ENCODE measurements at regions not wholly inside any gene's neighbourhood (a gene's known extent, or its start where the extent isn't known, plus 50 kb on each side); places are given as distances from the start of the nearest gene placed in this dataset.

DNA sequence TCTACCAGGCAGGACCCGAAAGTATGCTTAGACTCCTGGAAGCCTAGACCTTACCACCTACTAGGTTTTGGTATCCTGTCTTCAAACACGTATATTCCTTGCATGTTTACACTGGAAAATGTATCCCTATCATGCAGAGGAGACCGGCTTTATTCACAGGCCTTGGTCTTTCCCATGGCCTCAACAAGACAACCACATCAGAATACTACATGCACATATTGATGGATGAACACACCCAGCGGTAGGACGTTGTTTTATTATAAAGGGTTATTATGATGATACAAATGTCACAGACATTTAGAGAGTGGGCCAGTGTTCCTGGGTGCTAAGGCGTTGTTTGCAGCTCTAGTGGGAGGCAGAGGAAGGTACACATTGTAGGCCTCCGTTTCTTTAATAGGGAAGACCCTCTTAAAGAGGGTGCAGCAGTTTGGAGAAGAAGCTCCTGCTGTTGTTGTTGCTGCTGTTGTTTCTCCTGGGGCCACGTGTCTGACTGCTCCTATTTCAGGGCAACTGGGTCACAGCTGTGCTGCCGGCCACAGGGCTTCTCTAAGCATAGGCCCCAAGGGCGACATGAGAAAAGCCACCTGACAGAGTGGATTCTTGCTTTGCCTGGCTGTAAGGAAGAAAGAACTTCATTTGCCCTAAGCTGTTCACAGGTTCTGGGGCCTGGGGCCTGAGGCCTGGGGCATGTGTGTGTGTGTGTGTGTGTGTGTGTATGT lies 98.3 kb upstream of the SASH1 start:
- no peaks in the 10 kb centered on the region for H4K20me1 ChIP-seq (ENCODE audit: insufficient read depth, low read length)
- intact Hi-C loops (cut with micrococcal nuclease), result no loop called here
- no peak overlapping the region for H3K27ac ChIP-seq (ENCODE audit: low read depth in 1 of 2, low read length in 2 of 2)
- H3K27me3 ChIP-seq (ENCODE audit: control insufficient read depth in 2 of 2, insufficient read depth in 2 of 2, low read length in 2 of 2), result no peaks in the 10 kb centered on the region
- H3K9me3 Mint-ChIP-seq, result peaks cover 0 to 2% (median 0%) of the 10 kb centered on the region in 7 donors
- TF ChIP-seq, protein P1, sequence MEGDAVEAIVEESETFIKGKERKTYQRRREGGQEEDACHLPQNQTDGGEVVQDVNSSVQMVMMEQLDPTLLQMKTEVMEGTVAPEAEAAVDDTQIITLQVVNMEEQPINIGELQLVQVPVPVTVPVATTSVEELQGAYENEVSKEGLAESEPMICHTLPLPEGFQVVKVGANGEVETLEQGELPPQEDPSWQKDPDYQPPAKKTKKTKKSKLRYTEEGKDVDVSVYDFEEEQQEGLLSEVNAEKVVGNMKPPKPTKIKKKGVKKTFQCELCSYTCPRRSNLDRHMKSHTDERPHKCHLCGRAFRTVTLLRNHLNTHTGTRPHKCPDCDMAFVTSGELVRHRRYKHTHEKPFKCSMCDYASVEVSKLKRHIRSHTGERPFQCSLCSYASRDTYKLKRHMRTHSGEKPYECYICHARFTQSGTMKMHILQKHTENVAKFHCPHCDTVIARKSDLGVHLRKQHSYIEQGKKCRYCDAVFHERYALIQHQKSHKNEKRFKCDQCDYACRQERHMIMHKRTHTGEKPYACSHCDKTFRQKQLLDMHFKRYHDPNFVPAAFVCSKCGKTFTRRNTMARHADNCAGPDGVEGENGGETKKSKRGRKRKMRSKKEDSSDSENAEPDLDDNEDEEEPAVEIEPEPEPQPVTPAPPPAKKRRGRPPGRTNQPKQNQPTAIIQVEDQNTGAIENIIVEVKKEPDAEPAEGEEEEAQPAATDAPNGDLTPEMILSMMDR (IDR thresholded peaks at IDR 0.05), result no peak
- peaks cover 9 to 11% (median 10%) of the 10 kb centered on the region in 3 donors for H3K27me3 Mint-ChIP-seq (ENCODE audit: low read depth in 3 of 3)
- H3K36me3 ChIP-seq (replicated peaks in 1 of 2; ENCODE audit: control insufficient read depth in 1 of 2, insufficient read depth in 2 of 2, low read length in 2 of 2), result no peaks in the 10 kb centered on the region
- H3K36me3 Mint-ChIP-seq, result no peaks in the 10 kb centered on the region
- no peak overlapping the region for H3K4me2 ChIP-seq (replicated peaks; ENCODE audit: extremely low read depth, low read length, poor library complexity, severe bottlenecking)
- H3K9me3 ChIP-seq (replicated peaks in 1 of 2; ENCODE audit: control insufficient read depth in 1 of 2, insufficient read depth in 1 of 2, low read length in 2 of 2), result no peaks in the 10 kb centered on the region
- no peak overlapping the region for H3K9ac ChIP-seq (ENCODE audit: insufficient read depth, low read length, poor library complexity, severe bottlenecking)
- no peak overlapping the region for H3K4me3 Mint-ChIP-seq
- no peaks in the 10 kb centered on the region for H3K4me1 ChIP-seq (ENCODE audit: control insufficient read depth in 1 of 2, insufficient read depth in 2 of 2, low read length in 2 of 2)
- no peak for DNase-seq
- WGBS (ENCODE audit: insufficient coverage), result 88% methylated on average over 8 of the region's 10 CpGs
- H3K27ac Mint-ChIP-seq, result no peak overlapping the region
- H3K4me1 Mint-ChIP-seq, result no peaks in the 10 kb centered on the region
- no peak overlapping the region for H2AFZ ChIP-seq (ENCODE audit: insufficient read depth, low read depth, low read length, poor library complexity, severe bottlenecking)
- no peak overlapping the region for H3K4me3 ChIP-seq (replicated peaks in 1 of 3; ENCODE audit: low read depth in 2 of 3, low read length in 3 of 3)
- H3K79me2 ChIP-seq (ENCODE audit: insufficient read depth, low read length), result no peaks in the 10 kb centered on the region

DNA sequence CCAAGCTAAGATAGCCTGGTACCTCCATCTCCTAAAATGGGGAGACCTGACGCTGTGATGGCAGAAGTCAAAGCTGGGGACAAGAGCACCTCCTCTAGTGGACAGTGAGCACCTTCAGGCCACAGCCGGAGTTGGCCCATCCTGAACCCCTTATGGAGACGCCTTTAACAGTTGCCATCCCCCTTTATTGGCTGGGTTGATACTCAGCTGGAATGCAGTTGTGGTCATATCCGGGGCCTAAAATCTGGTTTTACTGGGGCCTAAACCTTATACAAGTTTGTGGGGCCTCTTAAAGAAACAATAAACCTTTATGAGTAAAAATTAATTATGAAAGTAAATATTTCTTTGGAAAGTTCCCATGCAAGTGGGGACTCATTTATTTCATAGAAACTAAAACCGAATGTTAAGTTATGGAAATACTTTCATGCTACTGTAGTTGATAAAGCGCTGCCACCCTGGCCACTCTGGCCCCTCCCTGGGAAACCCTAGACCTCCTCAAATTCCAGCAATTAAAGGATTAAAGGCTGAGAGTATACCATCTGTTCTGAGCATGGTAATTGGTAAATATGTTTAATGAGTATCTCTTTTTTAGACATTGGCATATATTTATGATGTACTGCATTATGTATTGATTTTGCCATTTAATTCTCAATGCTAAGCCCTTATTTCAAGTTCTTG lies 95.1 kb upstream of the SASH1 start:
- intact Hi-C loops (cut with micrococcal nuclease), result no loop called here
- H3K4me3 ChIP-seq (replicated peaks in 1 of 3; ENCODE audit: low read depth in 2 of 3, low read length in 3 of 3), result no peak overlapping the region
- no peak overlapping the region for H3K4me2 ChIP-seq (replicated peaks; ENCODE audit: extremely low read depth, low read length, poor library complexity, severe bottlenecking)
- no peak overlapping the region for H3K9ac ChIP-seq (ENCODE audit: insufficient read depth, low read length, poor library complexity, severe bottlenecking)
- no peak overlapping the region for H2AFZ ChIP-seq (ENCODE audit: insufficient read depth, low read depth, low read length, poor library complexity, severe bottlenecking)
- H3K27me3 ChIP-seq (ENCODE audit: control insufficient read depth in 2 of 2, insufficient read depth in 2 of 2, low read length in 2 of 2), result no peaks in the 10 kb centered on the region
- no peaks in the 10 kb centered on the region for H3K4me1 ChIP-seq (ENCODE audit: control insufficient read depth in 1 of 2, insufficient read depth in 2 of 2, low read length in 2 of 2)
- no peak for DNase-seq
- 80% methylated on average over 1 of the region's 6 CpGs for WGBS (ENCODE audit: insufficient coverage)
- H3K9me3 ChIP-seq (replicated peaks in 1 of 2; ENCODE audit: control insufficient read depth in 1 of 2, insufficient read depth in 1 of 2, low read length in 2 of 2), result no peaks in the 10 kb centered on the region
- H4K20me1 ChIP-seq (ENCODE audit: insufficient read depth, low read length), result no peaks in the 10 kb centered on the region
- no peaks in the 10 kb centered on the region for H3K36me3 Mint-ChIP-seq
- H3K79me2 ChIP-seq (ENCODE audit: insufficient read depth, low read length), result no peaks in the 10 kb centered on the region
- H3K9me3 Mint-ChIP-seq, result peaks cover 0 to 2% (median 0%) of the 10 kb centered on the region in 7 donors
- no peaks in the 10 kb centered on the region for H3K4me1 Mint-ChIP-seq
- no peak overlapping the region for H3K27ac ChIP-seq (ENCODE audit: low read depth in 1 of 2, low read length in 2 of 2)
- H3K4me3 Mint-ChIP-seq, result no peak overlapping the region
- H3K27me3 Mint-ChIP-seq (ENCODE audit: low read depth in 3 of 3), result peaks cover 5 to 12% (median 5%) of the 10 kb centered on the region in 3 donors
- TF ChIP-seq, protein P1 (IDR thresholded peaks at IDR 0.05), result no peak
- no peak overlapping the region for H3K27ac Mint-ChIP-seq
- H3K36me3 ChIP-seq (replicated peaks in 1 of 2; ENCODE audit: control insufficient read depth in 1 of 2, insufficient read depth in 2 of 2, low read length in 2 of 2), result no peaks in the 10 kb centered on the region
